ACC112 (cell line): ENCODE measurements at regions not wholly inside any gene's neighbourhood (a gene's known extent, or its start where the extent isn't known, plus 50 kb on each side); places are given as distances from the start of the nearest gene placed in this dataset.

ENCODE experiments used
- H2AFZ ChIP-seq: fragments of 200-600 bp; sonication (generic); one replicate; pipeline ENCODE4 v1.6.0; 2017; ENCODE audit warnings: antibody characterized with exemption, low read length; ENCODE audit not compliant: unreplicated experiment
- H3K27ac ChIP-seq: fragments of 200-600 bp; sonication (generic); 2 replicates; pipeline ENCODE4 v1.5.1; 2014; ENCODE audit warnings: low read depth, mild to moderate bottlenecking, antibody characterized with exemption, low read length, moderate library complexity
- H3K27me3 ChIP-seq: fragments of 200-600 bp; sonication (generic); 2 replicates; pipeline ENCODE4 v1.6.1; 2014; ENCODE audit warnings: mild to moderate bottlenecking, antibody characterized with exemption, low read length, moderate library complexity, mixed read lengths; ENCODE audit not compliant: insufficient read depth
- H3K36me3 ChIP-seq: fragments of 200-600 bp; sonication (generic); 2 replicates; pipeline ENCODE4 v1.6.1; 2016; ENCODE audit warnings: mild to moderate bottlenecking, antibody characterized with exemption, low read length, moderate library complexity, mixed read lengths; ENCODE audit not compliant: insufficient read depth
- H3K4me1 ChIP-seq: fragments of 200-600 bp; sonication (generic); one replicate; pipeline ENCODE4 v1.6.1; 2016; ENCODE audit warnings: low read length, mixed read lengths; ENCODE audit not compliant: insufficient read depth, unreplicated experiment, control insufficient read depth
- H3K4me3 ChIP-seq: fragments of 200-600 bp; sonication (generic); 2 replicates; pipeline ENCODE4 v1.5.1; 2014; ENCODE audit warnings: mild to moderate bottlenecking, low read depth, low read length
- H3K79me2 ChIP-seq: fragments of 200-600 bp; sonication (generic); one replicate; pipeline ENCODE4 v1.6.0; 2016; ENCODE audit warnings: low read length; ENCODE audit not compliant: control insufficient read depth, unreplicated experiment, insufficient read depth

DNA sequence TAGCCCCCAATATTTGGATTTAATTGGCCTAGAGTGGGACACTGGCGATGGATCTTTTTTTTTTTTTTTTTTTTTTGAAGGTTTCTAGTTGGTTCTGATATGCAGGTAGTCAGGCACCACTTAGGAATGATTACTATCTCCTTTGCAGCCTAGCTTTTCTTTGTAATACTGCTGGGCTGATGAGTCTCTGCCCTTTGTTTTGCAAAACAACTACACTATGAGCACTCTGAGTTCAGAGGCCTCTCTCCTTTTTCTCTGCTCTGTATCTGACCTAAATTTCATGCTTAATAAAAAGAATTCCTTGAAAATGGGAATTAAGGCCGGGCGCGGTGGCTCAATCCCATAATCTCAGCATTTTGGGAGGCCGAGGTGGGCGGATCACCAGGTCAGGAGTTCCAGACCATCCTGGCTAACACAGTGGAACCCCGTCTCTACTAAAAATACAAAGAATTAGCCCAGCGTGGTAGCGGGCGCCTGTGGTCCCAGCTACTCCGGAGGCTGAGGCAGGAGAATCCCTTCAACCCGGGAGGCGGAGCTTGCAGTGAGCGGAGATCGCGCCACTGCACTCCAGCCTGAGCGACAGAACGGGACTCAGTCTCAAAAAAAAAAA, 1312.3 kb downstream of the FAM181B start:
- Histone ChIP-seq H3K4me3 (no peak overlapping the region), H3K27me3 (no peaks in the 10 kb centered on the region), H3K4me1 (no peaks in the 10 kb centered on the region), H3K79me2 (no peaks in the 10 kb centered on the region), H3K36me3 (no peaks in the 10 kb centered on the region), H2AFZ (no peak overlapping the region), H3K27ac (no peak overlapping the region)

DNA sequence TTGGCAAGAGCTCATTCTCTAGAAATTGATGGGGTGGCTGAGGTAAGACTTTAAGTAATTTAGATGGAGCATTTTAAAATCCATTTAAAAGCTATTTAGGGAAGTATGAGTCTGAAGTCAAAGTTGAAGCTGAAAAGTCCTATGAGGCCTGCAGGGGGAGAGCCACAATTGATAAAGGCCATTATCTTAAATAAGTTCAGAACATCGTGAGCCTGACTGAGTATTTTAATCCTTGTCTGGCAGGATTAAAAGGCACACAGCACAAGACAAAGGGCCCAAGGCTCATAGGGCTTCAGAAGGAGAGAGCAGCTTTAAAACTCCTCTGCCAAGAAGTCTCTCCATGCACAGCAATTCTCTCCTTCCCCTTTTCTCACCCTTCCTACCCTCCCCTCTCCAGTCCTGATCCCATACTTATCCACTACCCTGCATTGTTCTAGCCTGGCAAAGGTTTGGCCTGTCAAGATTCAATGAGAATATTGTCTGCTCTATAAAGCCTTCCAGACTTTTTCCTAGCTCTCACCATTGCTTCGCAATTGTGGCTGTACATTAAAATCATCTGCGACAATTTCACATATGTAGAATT, 1312.9 kb downstream of the FAM181B start:
- Histone ChIP-seq H3K36me3 (no peaks in the 10 kb centered on the region), H3K4me1 (no peaks in the 10 kb centered on the region), H3K79me2 (no peaks in the 10 kb centered on the region), H3K27me3 (no peaks in the 10 kb centered on the region), H3K4me3 (no peak overlapping the region), H3K27ac (no peak overlapping the region), H2AFZ (no peak overlapping the region)

DNA sequence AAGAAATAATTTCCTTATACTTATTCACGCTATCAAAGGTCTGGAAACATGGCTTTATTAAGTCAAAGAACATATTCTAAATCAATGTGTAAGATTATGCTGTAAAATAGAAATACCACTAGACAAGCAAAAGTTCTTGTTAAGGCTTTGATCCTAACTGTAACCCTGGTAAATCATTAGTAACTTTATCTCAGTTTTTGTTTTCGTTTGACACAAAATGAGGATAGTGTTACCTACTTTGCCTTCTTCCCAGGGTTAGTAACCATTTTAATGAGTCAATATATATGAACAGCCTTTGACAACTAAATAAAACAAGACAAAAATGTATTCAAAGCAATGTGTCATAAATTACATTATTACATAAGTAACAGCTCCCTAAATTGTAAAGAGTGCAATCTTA, 1336.3 kb downstream of the FAM181B start:
- Histone ChIP-seq H3K36me3 (no peaks in the 10 kb centered on the region), H3K4me1 (no peaks in the 10 kb centered on the region), H3K79me2 (no peaks in the 10 kb centered on the region), H3K27ac (no peak overlapping the region), H3K27me3 (no peaks in the 10 kb centered on the region), H2AFZ (no peak overlapping the region), H3K4me3 (no peak overlapping the region)

DNA sequence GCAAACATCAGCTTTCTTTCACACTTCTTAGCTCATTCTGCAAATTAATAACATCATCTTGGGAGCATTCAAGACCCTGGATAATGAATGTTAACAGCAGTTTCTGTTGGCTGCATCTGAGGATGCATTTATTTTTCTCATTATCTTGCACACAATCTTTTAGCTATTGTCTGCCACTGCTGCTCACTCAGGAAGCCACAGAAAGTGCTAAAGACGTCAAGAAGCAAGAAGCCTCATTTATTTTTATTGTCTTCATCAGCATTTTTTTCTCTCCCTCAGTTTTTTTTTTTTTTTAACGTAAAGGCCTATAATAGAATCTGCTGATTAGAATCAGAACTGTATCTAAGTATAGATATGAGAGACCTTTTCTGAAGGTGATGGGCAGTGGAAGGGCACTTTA, 1339.4 kb downstream of the FAM181B start:
- Histone ChIP-seq H3K4me3 (no peak overlapping the region), H2AFZ (no peak overlapping the region), H3K27ac (no peak overlapping the region), H3K4me1 (no peaks in the 10 kb centered on the region), H3K36me3 (no peaks in the 10 kb centered on the region), H3K79me2 (no peaks in the 10 kb centered on the region), H3K27me3 (no peaks in the 10 kb centered on the region)

DNA sequence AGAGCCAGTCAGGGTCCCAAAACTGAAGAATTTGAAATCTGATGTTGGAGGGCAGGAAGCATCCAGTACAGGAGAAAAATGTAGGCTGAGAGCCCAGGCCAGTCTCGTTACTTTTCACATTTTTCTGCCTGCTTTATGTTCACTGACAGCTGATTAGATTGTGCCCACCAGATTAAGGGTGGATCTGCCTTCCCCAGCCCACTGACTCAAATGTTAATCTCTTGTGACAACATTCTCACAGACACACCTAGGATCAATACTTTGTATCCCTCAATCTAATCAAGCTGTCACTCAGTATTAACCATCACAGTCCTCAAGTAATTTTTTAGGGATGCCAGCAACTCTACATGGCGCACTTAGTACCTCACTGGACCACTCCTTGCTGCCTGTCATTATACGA, 1345.3 kb downstream of the FAM181B start:
- H3K4me1 ChIP-seq: no peaks in the 10 kb centered on the region
- no peaks in the 10 kb centered on the region for H3K79me2 ChIP-seq
- no peak overlapping the region for H2AFZ ChIP-seq
- no peak overlapping the region for H3K4me3 ChIP-seq
- H3K27me3 ChIP-seq: no peaks in the 10 kb centered on the region
- H3K36me3 ChIP-seq: no peaks in the 10 kb centered on the region
- no peak overlapping the region for H3K27ac ChIP-seq

DNA sequence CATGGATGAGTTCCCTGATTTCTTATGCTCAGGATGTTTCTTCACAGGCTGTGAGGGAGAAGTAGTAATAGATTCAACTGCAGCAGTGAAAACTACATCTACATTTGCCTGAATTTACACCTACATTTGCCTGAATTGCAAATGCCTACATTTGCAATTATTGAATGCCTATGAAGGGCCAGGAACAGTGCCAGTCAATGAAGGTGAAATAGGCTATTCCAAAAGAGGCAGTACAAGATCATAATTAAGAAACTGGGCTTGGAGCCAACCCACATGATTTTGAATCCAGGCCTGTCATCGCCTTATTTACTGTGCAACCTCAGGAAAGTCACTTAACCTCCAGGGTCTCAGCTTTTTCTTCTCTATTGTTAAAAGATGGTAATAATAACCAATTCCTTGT, 1353.3 kb downstream of the FAM181B start:
- no peak overlapping the region for H2AFZ ChIP-seq
- H3K27me3 ChIP-seq: no peaks in the 10 kb centered on the region
- H3K4me1 ChIP-seq: no peaks in the 10 kb centered on the region
- H3K4me3 ChIP-seq: no peak overlapping the region
- no peaks in the 10 kb centered on the region for H3K79me2 ChIP-seq
- H3K27ac ChIP-seq: no peak overlapping the region
- no peaks in the 10 kb centered on the region for H3K36me3 ChIP-seq

DNA sequence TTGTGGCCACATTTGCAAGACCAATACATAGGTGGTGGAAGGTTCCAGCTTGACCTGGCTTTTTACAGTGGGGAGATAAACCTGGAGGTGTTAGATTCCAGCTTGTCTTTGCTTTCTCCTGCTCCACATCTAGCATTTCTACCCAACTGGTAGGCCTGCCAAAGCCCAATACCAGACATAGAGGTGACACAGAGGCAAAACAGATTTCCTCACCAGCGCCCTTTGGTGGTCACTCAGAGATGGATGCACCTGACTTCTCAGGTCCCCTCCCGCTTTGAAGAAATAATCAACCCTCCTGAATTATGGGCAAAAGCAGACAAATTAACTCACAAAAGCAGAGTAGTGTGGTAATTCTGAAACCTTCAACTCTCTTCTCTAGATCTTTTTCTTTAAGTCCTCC, 1356.2 kb downstream of the FAM181B start:
- no peaks in the 10 kb centered on the region for H3K4me1 ChIP-seq
- no peak overlapping the region for H3K4me3 ChIP-seq
- no peak overlapping the region for H2AFZ ChIP-seq
- H3K27me3 ChIP-seq: no peaks in the 10 kb centered on the region
- H3K36me3 ChIP-seq: no peaks in the 10 kb centered on the region
- no peak overlapping the region for H3K27ac ChIP-seq
- H3K79me2 ChIP-seq: no peaks in the 10 kb centered on the region

DNA sequence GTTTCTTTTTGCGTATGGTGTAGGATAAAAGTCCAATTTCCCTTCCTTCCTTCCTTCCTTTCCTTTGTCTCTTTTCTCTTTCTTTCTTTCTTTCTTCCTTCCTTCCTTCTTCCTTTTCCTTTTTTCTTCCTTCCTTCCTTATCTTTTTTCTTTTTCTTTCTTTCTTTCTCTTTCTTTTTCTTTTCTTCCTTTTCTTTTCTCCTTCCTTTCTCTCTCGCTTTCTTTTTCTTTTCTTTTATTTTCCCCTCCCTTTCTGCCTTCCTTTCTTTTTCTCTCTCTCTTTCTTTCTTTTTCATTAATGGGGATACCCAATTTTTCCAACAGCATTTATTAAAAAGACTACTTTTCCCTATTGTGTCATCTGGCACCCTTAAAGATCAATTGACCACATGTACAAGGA, 1359.7 kb downstream of the FAM181B start:
- Histone ChIP-seq H2AFZ (no peak overlapping the region), H3K27ac (no peak overlapping the region), H3K4me1 (no peaks in the 10 kb centered on the region), H3K36me3 (no peaks in the 10 kb centered on the region), H3K4me3 (no peak overlapping the region), H3K27me3 (no peaks in the 10 kb centered on the region), H3K79me2 (no peaks in the 10 kb centered on the region)

DNA sequence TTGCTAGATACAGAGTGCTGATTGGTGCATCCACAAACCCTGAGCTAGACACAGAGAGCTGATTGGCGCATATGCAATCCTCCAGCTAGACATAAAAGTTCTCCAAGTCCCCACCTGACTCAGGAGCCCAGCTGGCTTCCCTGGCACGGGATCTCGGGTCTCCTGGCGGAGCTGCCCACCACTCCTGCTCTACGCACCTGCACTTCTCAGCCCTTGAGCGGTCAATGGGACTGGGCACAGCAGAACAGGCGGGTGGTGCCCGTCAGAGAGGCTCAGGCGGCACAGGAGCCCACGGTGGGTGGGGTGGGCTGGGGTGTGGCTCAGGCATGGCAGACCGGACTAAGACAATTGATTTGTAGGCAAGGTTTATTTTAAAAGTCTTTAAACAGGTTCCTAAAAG, 1365.5 kb downstream of the FAM181B start:
- no peaks in the 10 kb centered on the region for H3K36me3 ChIP-seq
- no peak overlapping the region for H3K27ac ChIP-seq
- no peaks in the 10 kb centered on the region for H3K79me2 ChIP-seq
- H3K4me3 ChIP-seq: no peak overlapping the region
- no peaks in the 10 kb centered on the region for H3K27me3 ChIP-seq
- no peak overlapping the region for H2AFZ ChIP-seq
- no peaks in the 10 kb centered on the region for H3K4me1 ChIP-seq

DNA sequence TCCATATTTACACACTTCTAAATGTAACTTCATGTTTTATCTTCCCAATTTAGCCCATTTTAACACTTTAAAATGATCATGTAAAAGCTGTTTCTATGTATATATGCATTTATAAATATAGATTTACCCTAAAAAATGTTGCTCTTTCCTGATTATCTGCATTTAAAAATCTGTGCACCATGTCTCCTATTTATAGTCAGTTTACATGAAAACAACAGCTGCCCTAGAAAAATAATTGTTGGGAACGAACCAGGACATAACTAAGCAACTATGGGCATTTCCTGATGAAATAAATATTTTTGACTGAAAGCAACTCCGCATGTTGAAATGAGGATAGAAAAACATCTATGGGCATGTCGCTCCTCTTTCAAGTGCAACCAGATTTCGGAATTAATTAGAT, 1368.2 kb downstream of the FAM181B start:
- H3K79me2 ChIP-seq: no peaks in the 10 kb centered on the region
- H2AFZ ChIP-seq: no peak overlapping the region
- no peak overlapping the region for H3K27ac ChIP-seq
- no peaks in the 10 kb centered on the region for H3K36me3 ChIP-seq
- no peak overlapping the region for H3K4me3 ChIP-seq
- no peaks in the 10 kb centered on the region for H3K4me1 ChIP-seq
- H3K27me3 ChIP-seq: no peaks in the 10 kb centered on the region

DNA sequence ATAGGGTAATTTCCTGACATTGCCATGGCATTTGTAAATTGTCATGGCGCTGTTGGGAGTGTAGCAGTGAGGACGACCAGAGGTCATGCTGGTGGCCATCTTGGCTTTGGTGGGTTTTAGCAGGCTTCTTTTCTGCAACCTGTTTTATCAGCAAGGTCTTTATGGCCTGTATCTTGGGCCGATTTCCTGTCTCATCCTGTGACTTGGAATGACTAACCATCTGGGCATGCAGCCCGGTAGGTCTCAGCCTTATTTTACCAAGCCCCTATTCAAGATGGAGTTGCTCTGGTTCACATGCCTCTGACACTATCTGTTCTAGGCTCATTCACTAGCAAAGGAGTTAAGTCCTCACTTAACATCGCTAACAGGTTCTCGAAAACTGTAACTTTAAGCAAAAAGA, 1374.2 kb downstream of the FAM181B start:
- Histone ChIP-seq H2AFZ (no peak overlapping the region), H3K4me1 (no peaks in the 10 kb centered on the region), H3K27ac (no peak overlapping the region)

More for the DNA sequence above, 1374.2 kb downstream of the FAM181B start:
- H3K4me3 ChIP-seq: no peak overlapping the region
- H3K27me3 ChIP-seq: no peaks in the 10 kb centered on the region
- H3K79me2 ChIP-seq: no peaks in the 10 kb centered on the region
- no peaks in the 10 kb centered on the region for H3K36me3 ChIP-seq
